RWPE1 (cell line): ENCODE measurements at regions not wholly inside any gene's neighbourhood (a gene's known extent, or its start where the extent isn't known, plus 50 kb on each side); places are given as distances from the start of the nearest gene placed in this dataset.

Source experiments
- CTCF ChIA-PET: fragments of 350-600 bp; sonication (Branson Sonifier 250); formaldehyde crosslinking; extraction: SDS; loops from one replicate; lab custom pipeline; 2021; lab: Yijun Ruan, JAX
- POLR2A ChIA-PET: fragments of 400-600 bp; formaldehyde crosslinking; extraction: SDS; loops from one replicate; lab custom pipeline; 2020; ENCODE audit warnings: antibody characterized with exemption; ENCODE audit not compliant: low non-redundant PET; lab: Yijun Ruan, JAX
- DNase-seq: peaks from one replicate; pipeline ENCODE4 v3.0.0; 2012; ENCODE audit warnings: low spot score
- H3K27ac ChIP-seq: fragments of 450-650 bp; 2 replicates; pipeline ENCODE4 v1.5.1; 2017
- TF ChIP-seq, protein P1 (sequence below): fragments of 450-650 bp; conservative IDR thresholded peaks from 2 replicates; pipeline ENCODE4 v1.5.1; 2017; ENCODE audit warnings: low read depth, mild to moderate bottlenecking

- H3K27ac ChIP-seq, result no peak overlapping the region
- POLR2A ChIA-PET, result no interaction called here
- no peak for DNase-seq
- TF ChIP-seq, protein P1, sequence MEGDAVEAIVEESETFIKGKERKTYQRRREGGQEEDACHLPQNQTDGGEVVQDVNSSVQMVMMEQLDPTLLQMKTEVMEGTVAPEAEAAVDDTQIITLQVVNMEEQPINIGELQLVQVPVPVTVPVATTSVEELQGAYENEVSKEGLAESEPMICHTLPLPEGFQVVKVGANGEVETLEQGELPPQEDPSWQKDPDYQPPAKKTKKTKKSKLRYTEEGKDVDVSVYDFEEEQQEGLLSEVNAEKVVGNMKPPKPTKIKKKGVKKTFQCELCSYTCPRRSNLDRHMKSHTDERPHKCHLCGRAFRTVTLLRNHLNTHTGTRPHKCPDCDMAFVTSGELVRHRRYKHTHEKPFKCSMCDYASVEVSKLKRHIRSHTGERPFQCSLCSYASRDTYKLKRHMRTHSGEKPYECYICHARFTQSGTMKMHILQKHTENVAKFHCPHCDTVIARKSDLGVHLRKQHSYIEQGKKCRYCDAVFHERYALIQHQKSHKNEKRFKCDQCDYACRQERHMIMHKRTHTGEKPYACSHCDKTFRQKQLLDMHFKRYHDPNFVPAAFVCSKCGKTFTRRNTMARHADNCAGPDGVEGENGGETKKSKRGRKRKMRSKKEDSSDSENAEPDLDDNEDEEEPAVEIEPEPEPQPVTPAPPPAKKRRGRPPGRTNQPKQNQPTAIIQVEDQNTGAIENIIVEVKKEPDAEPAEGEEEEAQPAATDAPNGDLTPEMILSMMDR, result no peak
- CTCF ChIA-PET, result interaction anchor here (0.6 to 0.7 kb wide), 2 partner anchors 26 to 753 kb away, joined by 4 to 5 read pairs; no protein-coding TSS in a partner anchor
Observed at GRCh38 chr9:90309809-90310520, 332.7 kb downstream of the DIRAS2 start.

- TF ChIP-seq, protein P1, result no peak
- ChIA-PET CTCF (no interaction called here), POLR2A (no interaction called here)
- no peak for DNase-seq
- no peak overlapping the region for H3K27ac ChIP-seq
Observed at GRCh38 chr9:90310521-90310876, 332.1 kb downstream of the DIRAS2 start.

DNA sequence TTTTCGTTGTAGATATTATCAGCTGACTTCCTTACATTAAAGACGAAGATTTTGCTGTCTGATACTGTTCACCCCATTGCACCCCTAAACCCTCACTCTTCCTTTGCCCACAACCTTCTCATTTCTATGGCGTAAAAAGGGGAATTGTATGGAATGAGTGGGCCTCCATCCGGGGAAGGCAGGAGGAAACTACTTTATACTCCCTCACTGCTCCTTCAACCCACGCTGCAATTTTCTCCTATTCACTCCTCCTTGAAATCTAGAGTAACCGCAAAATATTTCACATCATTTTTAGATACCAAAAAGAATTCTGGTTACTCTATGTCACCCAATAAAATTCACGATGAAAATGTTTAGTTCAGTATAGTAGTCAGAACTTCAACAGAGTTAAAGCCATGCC, 330.8 kb downstream of the DIRAS2 start:
- DNase-seq, result no peak
- TF ChIP-seq, protein P1, result no peak
- H3K27ac ChIP-seq, result no peak overlapping the region
- ChIA-PET CTCF (no interaction called here), POLR2A (no interaction called here)

DNA sequence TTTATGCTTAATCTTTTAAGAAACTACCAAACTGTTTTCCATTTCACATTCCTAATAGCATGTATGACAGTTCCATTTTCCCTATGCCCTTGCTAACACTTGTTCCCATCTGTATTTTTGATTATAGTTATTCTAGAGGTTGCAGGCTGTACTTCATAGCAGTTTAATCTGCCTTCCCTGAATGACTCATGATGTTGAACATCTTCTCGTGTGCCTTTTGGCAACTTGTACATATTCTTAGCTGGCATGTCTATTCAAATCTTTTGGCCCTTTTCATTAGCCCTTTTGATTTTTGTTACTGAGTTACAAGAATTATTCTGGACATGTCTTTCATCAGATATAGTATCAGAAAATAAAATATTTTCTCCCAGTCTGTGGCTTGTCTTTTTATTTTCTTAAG, 320.3 kb downstream of the DIRAS2 start:
- no peak for DNase-seq
- ChIA-PET CTCF (no interaction called here), POLR2A (no interaction called here)
- no peak overlapping the region for H3K27ac ChIP-seq
- TF ChIP-seq, protein P1, result no peak

GRCh38 chr9:90325913-90326653, 316.5 kb downstream of the DIRAS2 start:
- POLR2A ChIA-PET, result no interaction called here
- DNase-seq, result no peak
- CTCF ChIA-PET, result interaction anchor here (0.5 to 0.7 kb wide), 4 partner anchors 19 to 354 kb away, joined by 3 to 4 read pairs (median 3); no protein-coding TSS in a partner anchor
- TF ChIP-seq, protein P1, result no peak
- no peak overlapping the region for H3K27ac ChIP-seq

DNA sequence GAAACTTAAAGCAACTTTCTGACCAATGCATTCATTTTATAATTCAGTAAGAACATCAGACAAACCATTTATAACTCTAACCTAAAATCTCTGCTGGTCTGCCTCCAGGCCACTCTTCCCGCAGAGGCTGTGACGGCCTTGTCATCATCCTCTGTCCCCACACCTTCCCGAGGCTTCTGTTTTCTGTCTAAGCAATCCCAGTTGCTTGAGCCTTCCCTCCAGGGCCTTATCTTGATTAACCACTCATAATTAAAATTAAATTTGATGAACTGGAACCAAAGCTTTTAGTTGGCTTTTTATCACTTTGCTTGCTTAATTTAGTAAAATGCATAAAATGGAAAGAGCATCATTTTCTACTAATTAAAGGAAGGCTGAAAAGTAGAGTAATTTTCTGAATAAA, 312.4 kb downstream of the DIRAS2 start:
- CTCF ChIA-PET, result no interaction called here
- TF ChIP-seq, protein P1, result no peak
- H3K27ac ChIP-seq, result no peak overlapping the region
- POLR2A ChIA-PET, result no interaction called here
- no peak for DNase-seq
